ENCODE measurements at regions not wholly inside any gene's neighbourhood (a gene's known extent, or its start where the extent isn't known, plus 50 kb on each side); places are given as distances from the start of the nearest gene placed in this dataset.

DNA sequence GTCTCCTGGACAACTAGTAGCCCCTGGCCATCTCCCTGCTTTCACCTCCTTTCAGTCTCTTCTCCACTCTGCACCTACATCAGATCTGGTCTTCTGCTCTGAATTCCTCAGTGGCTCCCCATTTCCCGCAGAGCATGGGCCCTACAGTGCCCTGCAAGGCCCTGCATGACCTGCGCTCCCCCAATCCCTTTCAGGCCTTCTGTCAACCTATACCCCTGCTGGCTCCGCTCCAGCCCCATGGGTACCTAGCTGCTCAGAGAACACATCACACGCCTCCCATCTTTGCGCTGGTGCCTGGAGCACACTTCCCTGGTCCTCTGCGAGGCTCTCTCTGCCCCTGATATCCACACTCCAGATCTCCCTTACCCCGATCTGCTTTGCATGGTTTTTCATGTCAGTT lies 145.2 kb downstream of the KATNIP start:
- Histone ChIP-seq H3K79me2 (ENCODE audit: insufficient read depth) (no peaks in the 10 kb centered on the region), H3K27ac (ENCODE audit: low read depth in 2 of 2, low read length in 1 of 2) (no peak overlapping the region), H3K27me3 (ENCODE audit: insufficient read depth) (no peaks in the 10 kb centered on the region), H2AFZ (ENCODE audit: low read depth) (no peak overlapping the region), H3K4me2 (no peak overlapping the region), H3K4me3 (ENCODE audit: low read depth in 2 of 2, low read length in 1 of 2) (no peak overlapping the region), H3K9me2 (no peaks in the 10 kb centered on the region), H3F3A (replicated peaks; ENCODE audit: insufficient read depth) (no peaks in the 10 kb centered on the region), H3K4me1 (ENCODE audit: control insufficient read depth in 1 of 2, insufficient read depth in 2 of 2, low read depth in 1 of 2, low read length in 1 of 2) (no peaks in the 10 kb centered on the region; a peak in 1 of 4 replicates), H3K9ac (no peak overlapping the region), H3K36me3 (replicated peaks in 1 of 2; ENCODE audit: control insufficient read depth in 1 of 2, insufficient read depth in 2 of 2, low read length in 1 of 2) (peaks cover 6 to 13% of the 10 kb centered on the region in 2 experiments), H4K20me1 (ENCODE audit: insufficient read depth) (no peaks in the 10 kb centered on the region), H3K9me3 (no peaks in the 10 kb centered on the region)
- ChIA-PET CTCF (interaction anchor here (2.1 to 2.7 kb wide), 2 partner anchors 11 to 23 kb away, joined by 4 to 7 read pairs; no protein-coding TSS in a partner anchor), POLR2A (no interaction called here)
- WGBS (ENCODE audit: low lambda C conversion rate), result 95% methylated on average over 7 of the region's 7 CpGs
- TF ChIP-seq PBX3 (IDR thresholded peaks at IDR 0.05) (no peak), EP300 (IDR thresholded peaks at IDR 0.05; ENCODE audit: borderline replicate concordance in 1 of 2, low read depth in 1 of 2, low read length in 1 of 2) (no peak), ELF1 (IDR thresholded peaks at IDR 0.05) (no peak), ZBTB33 (IDR thresholded peaks at IDR 0.05; ENCODE audit: borderline replicate concordance, low read depth) (no peak), POLR2AphosphoS5 (IDR thresholded peaks at IDR 0.05; ENCODE audit: low read depth, low read length) (no peak), JUND (IDR thresholded peaks at IDR 0.05) (no peak), CHD2 (IDR thresholded peaks at IDR 0.05; ENCODE audit: low read length, partially characterized antibody) (no peak), RCOR1 (IDR thresholded peaks at IDR 0.05; ENCODE audit: low read length) (no peak), CTCF (IDR thresholded peaks at IDR 0.05) (no peak), GATA2 (CRISPR knock-in tag; IDR thresholded peaks at IDR 0.05) (no peak), SMC3 (IDR thresholded peaks at IDR 0.05; ENCODE audit: low read depth, low read length) (no peak), YY1 (IDR thresholded peaks at IDR 0.05; ENCODE audit: low read depth) (no peak), SIN3A (IDR thresholded peaks at IDR 0.05; ENCODE audit: borderline replicate concordance, low read depth, low read length) (no peak), FOSL2 (IDR thresholded peaks at IDR 0.05; ENCODE audit: borderline replicate concordance, low read depth) (no peak)
- TF ChIP-seq, protein P1, sequence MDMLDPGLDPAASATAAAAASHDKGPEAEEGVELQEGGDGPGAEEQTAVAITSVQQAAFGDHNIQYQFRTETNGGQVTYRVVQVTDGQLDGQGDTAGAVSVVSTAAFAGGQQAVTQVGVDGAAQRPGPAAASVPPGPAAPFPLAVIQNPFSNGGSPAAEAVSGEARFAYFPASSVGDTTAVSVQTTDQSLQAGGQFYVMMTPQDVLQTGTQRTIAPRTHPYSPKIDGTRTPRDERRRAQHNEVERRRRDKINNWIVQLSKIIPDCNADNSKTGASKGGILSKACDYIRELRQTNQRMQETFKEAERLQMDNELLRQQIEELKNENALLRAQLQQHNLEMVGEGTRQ (IDR thresholded peaks at IDR 0.05; ENCODE audit: borderline replicate concordance, low read depth, low read length), result no peak
- TF ChIP-seq, protein P2, sequence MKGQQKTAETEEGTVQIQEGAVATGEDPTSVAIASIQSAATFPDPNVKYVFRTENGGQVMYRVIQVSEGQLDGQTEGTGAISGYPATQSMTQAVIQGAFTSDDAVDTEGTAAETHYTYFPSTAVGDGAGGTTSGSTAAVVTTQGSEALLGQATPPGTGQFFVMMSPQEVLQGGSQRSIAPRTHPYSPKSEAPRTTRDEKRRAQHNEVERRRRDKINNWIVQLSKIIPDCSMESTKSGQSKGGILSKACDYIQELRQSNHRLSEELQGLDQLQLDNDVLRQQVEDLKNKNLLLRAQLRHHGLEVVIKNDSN (IDR thresholded peaks at IDR 0.05; ENCODE audit: borderline replicate concordance, low read depth), result no peak
- no peak for DNase-seq

Measured in SK-N-SH (cell line).